Lower leg skin (tissue), 3 donors: ENCODE measurements at regions not wholly inside any gene's neighbourhood (a gene's known extent, or its start where the extent isn't known, plus 50 kb on each side); places are given as distances from the start of the nearest gene placed in this dataset.

Experiments
- POLR2A ChIP-seq, 2 donors: fragments of 450-650 bp; IDR thresholded peaks; one replicate each; pipeline ENCODE4 v1.6.1; 2016 to 2017; ENCODE audit warnings: antibody characterized with exemption in 2 of 2, mild to moderate bottlenecking in 1 of 2, moderate library complexity in 1 of 2
- TF ChIP-seq, protein P1 (sequence below), 3 donors: fragments of 450-650 bp; IDR thresholded peaks; one replicate each; pipeline ENCODE4 v1.5.1; 2016; ENCODE audit warnings: antibody characterized with exemption in 3 of 3, mild to moderate bottlenecking in 3 of 3, moderate library complexity in 2 of 3

DNA sequence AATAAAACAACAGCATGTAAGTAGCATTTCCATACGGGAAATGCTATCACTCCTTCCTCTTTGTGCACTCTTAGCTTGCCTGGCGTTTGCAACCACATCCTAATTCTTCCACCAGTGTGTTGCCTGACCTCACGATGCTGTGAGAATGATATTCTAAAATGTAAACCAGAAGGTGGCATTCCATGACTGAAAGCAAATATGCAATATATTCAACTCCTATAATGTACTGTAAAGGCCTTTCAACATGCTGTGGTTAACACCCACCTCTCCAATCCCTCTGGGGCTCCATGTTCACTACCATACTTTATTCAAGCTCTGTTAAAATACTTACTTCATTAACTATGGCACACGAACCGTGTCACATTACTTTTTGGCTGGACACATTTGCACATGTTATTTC, 420.6 kb upstream of the DEPDC1 start:
- TF ChIP-seq, protein P1, sequence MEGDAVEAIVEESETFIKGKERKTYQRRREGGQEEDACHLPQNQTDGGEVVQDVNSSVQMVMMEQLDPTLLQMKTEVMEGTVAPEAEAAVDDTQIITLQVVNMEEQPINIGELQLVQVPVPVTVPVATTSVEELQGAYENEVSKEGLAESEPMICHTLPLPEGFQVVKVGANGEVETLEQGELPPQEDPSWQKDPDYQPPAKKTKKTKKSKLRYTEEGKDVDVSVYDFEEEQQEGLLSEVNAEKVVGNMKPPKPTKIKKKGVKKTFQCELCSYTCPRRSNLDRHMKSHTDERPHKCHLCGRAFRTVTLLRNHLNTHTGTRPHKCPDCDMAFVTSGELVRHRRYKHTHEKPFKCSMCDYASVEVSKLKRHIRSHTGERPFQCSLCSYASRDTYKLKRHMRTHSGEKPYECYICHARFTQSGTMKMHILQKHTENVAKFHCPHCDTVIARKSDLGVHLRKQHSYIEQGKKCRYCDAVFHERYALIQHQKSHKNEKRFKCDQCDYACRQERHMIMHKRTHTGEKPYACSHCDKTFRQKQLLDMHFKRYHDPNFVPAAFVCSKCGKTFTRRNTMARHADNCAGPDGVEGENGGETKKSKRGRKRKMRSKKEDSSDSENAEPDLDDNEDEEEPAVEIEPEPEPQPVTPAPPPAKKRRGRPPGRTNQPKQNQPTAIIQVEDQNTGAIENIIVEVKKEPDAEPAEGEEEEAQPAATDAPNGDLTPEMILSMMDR (IDR thresholded peaks at IDR 0.05) = no peak
- no peak for TF ChIP-seq POLR2A (IDR thresholded peaks at IDR 0.05)
